ENCODE measurements at regions not wholly inside any gene's neighbourhood (a gene's known extent, or its start where the extent isn't known, plus 50 kb on each side); places are given as distances from the start of the nearest gene placed in this dataset.

- no peaks in the 10 kb centered on the region for H3K9me3 ChIP-seq (ENCODE audit: control insufficient read depth in 1 of 2, low read length in 2 of 2)
- H3K4me1 Mint-ChIP-seq, result peaks cover 4 to 17% (median 9%) of the 10 kb centered on the region in 4 donors
- H3K27ac Mint-ChIP-seq, result no peak overlapping the region
- ChIA-PET CTCF (ENCODE audit: partially characterized antibody) (interaction anchor here (1.8 kb wide), 1 partner anchor 28 kb away, joined by 6 read pairs; no protein-coding TSS in a partner anchor), POLR2A (ENCODE audit: partially characterized antibody) (no interaction called here)
- no peak overlapping the region for H3K4me3 Mint-ChIP-seq
- intact Hi-C loops (cut with micrococcal nuclease), result no loop called here
- no peaks in the 10 kb centered on the region for H3K36me3 ChIP-seq (ENCODE audit: insufficient read depth, low read length)
- peaks cover 22% of the 10 kb centered on the region for H3K4me1 ChIP-seq (ENCODE audit: insufficient read depth, low read length)
- H3K9me3 Mint-ChIP-seq, result no peaks in the 10 kb centered on the region
- no peaks in the 10 kb centered on the region for H3K36me3 Mint-ChIP-seq
- no peak for DNase-seq
- no peak overlapping the region for H3K27ac ChIP-seq (ENCODE audit: low read depth, low read length)
- H3K27me3 Mint-ChIP-seq, result peaks cover 34 to 54% of the 10 kb centered on the region in 2 donors
- H3K27me3 ChIP-seq (ENCODE audit: insufficient read depth, low read length), result peaks cover 8% of the 10 kb centered on the region
- no peak overlapping the region for H3K4me3 ChIP-seq (ENCODE audit: low read length in 2 of 2)
Measured at GRCh38 chr7:128163473-128163872, 77.6 kb upstream of the LEP start.

GRCh38 chr7:128164061-128164954 is 76.8 kb upstream of the LEP start:
- Mint-ChIP-seq H3K27me3 (peaks cover 39 to 59% of the 10 kb centered on the region in 2 donors), H3K9me3 (no peaks in the 10 kb centered on the region), H3K27ac (no peak overlapping the region), H3K4me1 (peaks cover 5 to 26% (median 14%) of the 10 kb centered on the region in 4 donors), H3K4me3 (peak overlapping the region in 1 of 8 donors; percentile 21), H3K36me3 (no peaks in the 10 kb centered on the region)
- Histone ChIP-seq H3K4me1 (ENCODE audit: insufficient read depth, low read length) (peaks cover 24% of the 10 kb centered on the region), H3K36me3 (ENCODE audit: insufficient read depth, low read length) (no peaks in the 10 kb centered on the region), H3K9me3 (ENCODE audit: control insufficient read depth in 1 of 2, low read length in 2 of 2) (no peaks in the 10 kb centered on the region), H3K27ac (ENCODE audit: low read depth, low read length) (no peak overlapping the region), H3K27me3 (ENCODE audit: insufficient read depth, low read length) (peaks cover 15% of the 10 kb centered on the region), H3K4me3 (ENCODE audit: low read length in 2 of 2) (no peak overlapping the region)
- POLR2A ChIA-PET (ENCODE audit: partially characterized antibody), result no interaction called here
- CTCF ChIA-PET (ENCODE audit: partially characterized antibody), result interaction anchor here (1.8 kb wide), 1 partner anchor 29 kb away, joined by 6 read pairs; no protein-coding TSS in a partner anchor
- no peak for DNase-seq
- intact Hi-C loops (cut with micrococcal nuclease), result no loop called here

GRCh38 chr7:128164955-128165670 is 76.0 kb upstream of the LEP start:
- Mint-ChIP-seq H3K4me1 (peaks cover 5 to 30% (median 16%) of the 10 kb centered on the region in 4 donors), H3K27me3 (peaks cover 44 to 65% of the 10 kb centered on the region in 2 donors), H3K9me3 (no peaks in the 10 kb centered on the region), H3K36me3 (no peaks in the 10 kb centered on the region), H3K4me3 (peak overlapping the region in 7 of 8 donors; percentile 13 to 68 (median 49)), H3K27ac (no peak overlapping the region)
- no peak overlapping the region for H3K27ac ChIP-seq (ENCODE audit: low read depth, low read length)
- peaks cover 24% of the 10 kb centered on the region for H3K4me1 ChIP-seq (ENCODE audit: insufficient read depth, low read length)
- no peak for DNase-seq
- H3K4me3 ChIP-seq (ENCODE audit: low read length in 2 of 2), result no peak overlapping the region
- ChIA-PET CTCF (ENCODE audit: partially characterized antibody) (interaction anchor here (0.9 to 1.8 kb wide), 2 partner anchors 29 kb away, joined by 4 to 6 read pairs; no protein-coding TSS in a partner anchor), POLR2A (ENCODE audit: partially characterized antibody) (no interaction called here)
- no peaks in the 10 kb centered on the region for H3K36me3 ChIP-seq (ENCODE audit: insufficient read depth, low read length)
- H3K27me3 ChIP-seq (ENCODE audit: insufficient read depth, low read length), result peaks cover 20% of the 10 kb centered on the region
- intact Hi-C loops (cut with micrococcal nuclease), result no loop called here
- H3K9me3 ChIP-seq (ENCODE audit: control insufficient read depth in 1 of 2, low read length in 2 of 2), result no peaks in the 10 kb centered on the region

- Mint-ChIP-seq H3K4me3 (peak overlapping the region in 7 of 8 donors; percentile 14 to 68 (median 49)), H3K9me3 (no peaks in the 10 kb centered on the region), H3K4me1 (peaks cover 5 to 30% (median 16%) of the 10 kb centered on the region in 4 donors), H3K27ac (no peak overlapping the region), H3K36me3 (no peaks in the 10 kb centered on the region), H3K27me3 (peaks cover 44 to 67% of the 10 kb centered on the region in 2 donors)
- peaks cover 20% of the 10 kb centered on the region for H3K27me3 ChIP-seq (ENCODE audit: insufficient read depth, low read length)
- H3K27ac ChIP-seq (ENCODE audit: low read depth, low read length), result no peak overlapping the region
- intact Hi-C loops (cut with micrococcal nuclease), result no loop called here
- no peaks in the 10 kb centered on the region for H3K36me3 ChIP-seq (ENCODE audit: insufficient read depth, low read length)
- no peaks in the 10 kb centered on the region for H3K9me3 ChIP-seq (ENCODE audit: control insufficient read depth in 1 of 2, low read length in 2 of 2)
- no peak overlapping the region for H3K4me3 ChIP-seq (ENCODE audit: low read length in 2 of 2)
- no peak for DNase-seq
- H3K4me1 ChIP-seq (ENCODE audit: insufficient read depth, low read length), result peaks cover 24% of the 10 kb centered on the region
- ChIA-PET CTCF (ENCODE audit: partially characterized antibody) (interaction anchor here (0.9 kb wide), 1 partner anchor 30 kb away, joined by 4 read pairs; no protein-coding TSS in a partner anchor), POLR2A (ENCODE audit: partially characterized antibody) (no interaction called here)
Measured at GRCh38 chr7:128165927-128166420, 75.1 kb upstream of the LEP start.

- no peak overlapping the region for H3K27ac ChIP-seq (ENCODE audit: low read depth, low read length)
- intact Hi-C loops (cut with micrococcal nuclease), result no loop called here
- no peaks in the 10 kb centered on the region for H3K36me3 Mint-ChIP-seq
- H3K27ac Mint-ChIP-seq, result no peak overlapping the region
- ChIA-PET CTCF (ENCODE audit: partially characterized antibody) (no interaction called here), POLR2A (ENCODE audit: partially characterized antibody) (no interaction called here)
- H3K27me3 ChIP-seq (ENCODE audit: insufficient read depth, low read length), result peaks cover 20% of the 10 kb centered on the region
- no peaks in the 10 kb centered on the region for H3K36me3 ChIP-seq (ENCODE audit: insufficient read depth, low read length)
- H3K4me3 Mint-ChIP-seq, result peak overlapping the region; percentile 15 to 87 (median 70)
- peaks cover 41 to 66% of the 10 kb centered on the region in 2 donors for H3K27me3 Mint-ChIP-seq
- no peaks in the 10 kb centered on the region for H3K9me3 Mint-ChIP-seq
- H3K4me1 Mint-ChIP-seq, result peaks cover 5 to 30% (median 16%) of the 10 kb centered on the region in 4 donors
- peaks cover 24% of the 10 kb centered on the region for H3K4me1 ChIP-seq (ENCODE audit: insufficient read depth, low read length)
- no peaks in the 10 kb centered on the region for H3K9me3 ChIP-seq (ENCODE audit: control insufficient read depth in 1 of 2, low read length in 2 of 2)
- H3K4me3 ChIP-seq (ENCODE audit: low read length in 2 of 2), result peak overlapping the region in 1 of 2 donors; percentile 32
- DNase-seq, result peak in 2 of 5 donors; percentile 0 to 3
Measured at GRCh38 chr7:128166603-128167041, 74.5 kb upstream of the LEP start.

GRCh38 chr7:128167042-128167701 is 73.9 kb upstream of the LEP start:
- ChIA-PET POLR2A (ENCODE audit: partially characterized antibody) (no interaction called here), CTCF (ENCODE audit: partially characterized antibody) (no interaction called here)
- Histone ChIP-seq H3K4me1 (ENCODE audit: insufficient read depth, low read length) (peaks cover 24% of the 10 kb centered on the region), H3K9me3 (ENCODE audit: control insufficient read depth in 1 of 2, low read length in 2 of 2) (no peaks in the 10 kb centered on the region), H3K4me3 (ENCODE audit: low read length in 2 of 2) (peak overlapping the region in 1 of 2 donors; percentile 32), H3K36me3 (ENCODE audit: insufficient read depth, low read length) (no peaks in the 10 kb centered on the region), H3K27ac (ENCODE audit: low read depth, low read length) (no peak overlapping the region), H3K27me3 (ENCODE audit: insufficient read depth, low read length) (peaks cover 20% of the 10 kb centered on the region)
- H3K27ac Mint-ChIP-seq, result no peak overlapping the region
- peak overlapping the region in 7 of 8 donors; percentile 43 to 87 (median 66) for H3K4me3 Mint-ChIP-seq
- no peaks in the 10 kb centered on the region for H3K9me3 Mint-ChIP-seq
- peaks cover 5 to 30% (median 16%) of the 10 kb centered on the region in 4 donors for H3K4me1 Mint-ChIP-seq
- peaks cover 38 to 63% of the 10 kb centered on the region in 2 donors for H3K27me3 Mint-ChIP-seq
- intact Hi-C loops (cut with micrococcal nuclease), result no loop called here
- no peaks in the 10 kb centered on the region for H3K36me3 Mint-ChIP-seq
- DNase-seq, result peak in 2 of 5 donors; percentile 1 to 12
